ENCODE measurements at regions not wholly inside any gene's neighbourhood (a gene's known extent, or its start where the extent isn't known, plus 50 kb on each side); places are given as distances from the start of the nearest gene placed in this dataset.

- TF ChIP-seq CTCF (IDR thresholded peaks at IDR 0.05): no peak
- no peak for TF ChIP-seq POLR2AphosphoS5 (IDR thresholded peaks at IDR 0.05)
- no peak for TF ChIP-seq POLR2A (IDR thresholded peaks at IDR 0.05)
These were observed 985.0 kb upstream of the GOT2 start for GRCh38 chr16:59719121-59719520.
